PC-3 (cell line): ENCODE measurements at regions not wholly inside any gene's neighbourhood (a gene's known extent, or its start where the extent isn't known, plus 50 kb on each side); places are given as distances from the start of the nearest gene placed in this dataset.

Experiments
- CTCF ChIP-seq: fragments of 300-600 bp; sonication (generic); conservative IDR thresholded peaks from 2 replicates; pipeline ENCODE4 v1.5.1; 2017; ENCODE audit warnings: antibody characterized with exemption, low read depth, mild to moderate bottlenecking, low read length
- EZH2 ChIP-seq: fragments of 300-600 bp; sonication (generic); IDR thresholded peaks from one replicate; pipeline ENCODE4 v1.6.1; 2017; ENCODE audit warnings: antibody characterized with exemption, mild to moderate bottlenecking, low read length; ENCODE audit not compliant: unreplicated experiment

GRCh38 chr6:138563231-138563630 is 63.9 kb upstream of the NHSL1 start:
- TF ChIP-seq CTCF (no peak), EZH2 (no peak)
